Gastroesophageal sphincter (tissue), 4 donors: ENCODE measurements at regions not wholly inside any gene's neighbourhood (a gene's known extent, or its start where the extent isn't known, plus 50 kb on each side); places are given as distances from the start of the nearest gene placed in this dataset.

Source experiments
- ATAC-seq: fragments of 150-250 bp; one replicate; pipeline ENCODE4 v1.9.1; 2016; ENCODE audit warnings: mild to moderate bottlenecking, moderate library complexity
- H3K27ac ChIP-seq, 4 donors: fragments of 200-600 bp; sonication (generic) in 3 of 4; 1 replicate in 3 of 4; 2 replicates in 1 of 4; pipeline ENCODE4 v1.5.1; 2016 to 2019
- H3K27me3 ChIP-seq: fragments of 200-600 bp; sonication (generic); one replicate; pipeline ENCODE4 v1.5.1; 2019
- H3K36me3 ChIP-seq, 2 donors: fragments of 200-600 bp; sonication (generic); one replicate each; pipeline ENCODE4 v1.5.1; 2019; ENCODE audit warnings: control low read depth in 1 of 2
- H3K4me1 ChIP-seq, 3 donors: fragments of 200-600 bp; sonication (generic); 1 replicate in 2 of 3; 2 replicates in 1 of 3; pipeline ENCODE4 v1.5.1; 2016 to 2019; ENCODE audit warnings: control low read depth in 2 of 3
- H3K4me3 ChIP-seq, 2 donors: fragments of 200-600 bp; sonication (generic); one replicate each; pipeline ENCODE4 v1.5.1; 2019; ENCODE audit warnings: mild to moderate bottlenecking in 1 of 2, moderate library complexity in 1 of 2
- H3K9me3 ChIP-seq, 3 donors: fragments of 200-600 bp; sonication (generic); one replicate each; pipeline ENCODE4 v1.5.1; 2017 to 2019; ENCODE audit warnings: control low read depth in 2 of 3
- EP300 ChIP-seq: sonication (generic); formaldehyde crosslinking; IDR thresholded peaks from one replicate; pipeline ENCODE4 v1.6.1; 2017; ENCODE audit warnings: antibody characterized with exemption, mild to moderate bottlenecking
- POLR2A ChIP-seq, 2 donors: fragments of 450-650 bp; IDR thresholded peaks; one replicate each; pipeline ENCODE4 v1.6.1; 2017; ENCODE audit warnings: antibody characterized with exemption in 2 of 2, mild to moderate bottlenecking in 2 of 2, moderate library complexity in 1 of 2
- POLR2AphosphoS5 ChIP-seq: sonication (generic); formaldehyde crosslinking; IDR thresholded peaks from one replicate; pipeline ENCODE4 v1.6.1; 2017; ENCODE audit warnings: antibody characterized with exemption
- WGBS, 2 donors: methylation state at CpG; one replicate each; pipeline ENCODE4 v1.1.5; 2018; ENCODE audit warnings: low coverage in 1 of 2; 5-methylcytosine and 5-hydroxymethylcytosine counted together
- TF ChIP-seq, protein P1 (sequence below), 4 experiments: fragments of 200-600 bp in 2 of 4; fragments of 450-650 bp in 2 of 4; sonication (generic) in 1 of 4; IDR thresholded peaks; one replicate each; pipeline ENCODE4 v1.5.1; 2017 to 2019; ENCODE audit warnings: antibody characterized with exemption in 4 of 4, mild to moderate bottlenecking in 2 of 4, moderate library complexity in 2 of 4

DNA sequence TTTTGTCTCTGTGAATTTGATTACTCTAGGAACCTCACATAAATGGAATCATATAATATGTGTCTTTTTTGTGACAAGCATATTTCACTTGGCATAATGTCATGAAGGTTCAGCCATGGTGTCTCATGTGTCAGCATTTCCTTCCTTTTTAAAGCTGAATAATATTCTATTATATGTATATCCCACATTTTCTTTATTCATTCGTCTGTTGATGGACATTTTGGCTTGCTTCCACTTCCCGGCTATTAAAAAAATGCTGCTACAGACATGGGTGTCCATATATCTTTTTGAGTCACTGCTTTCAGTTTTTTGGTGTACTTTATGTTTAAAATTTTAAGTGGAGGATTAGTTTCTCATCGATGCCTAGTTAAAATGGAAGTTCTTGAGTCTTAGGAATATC, 59.8 kb upstream of the C5orf63 start:
- H3K4me1 ChIP-seq, result no peaks in the 10 kb centered on the region
- no peak overlapping the region for H3K27ac ChIP-seq
- no peaks in the 10 kb centered on the region for H3K9me3 ChIP-seq
- H3K27me3 ChIP-seq, result no peaks in the 10 kb centered on the region
- WGBS, 2 donors, result 43 to 58% methylated on average over 3 of the region's 3 CpGs
- no peak for TF ChIP-seq POLR2AphosphoS5
- TF ChIP-seq, protein P1, sequence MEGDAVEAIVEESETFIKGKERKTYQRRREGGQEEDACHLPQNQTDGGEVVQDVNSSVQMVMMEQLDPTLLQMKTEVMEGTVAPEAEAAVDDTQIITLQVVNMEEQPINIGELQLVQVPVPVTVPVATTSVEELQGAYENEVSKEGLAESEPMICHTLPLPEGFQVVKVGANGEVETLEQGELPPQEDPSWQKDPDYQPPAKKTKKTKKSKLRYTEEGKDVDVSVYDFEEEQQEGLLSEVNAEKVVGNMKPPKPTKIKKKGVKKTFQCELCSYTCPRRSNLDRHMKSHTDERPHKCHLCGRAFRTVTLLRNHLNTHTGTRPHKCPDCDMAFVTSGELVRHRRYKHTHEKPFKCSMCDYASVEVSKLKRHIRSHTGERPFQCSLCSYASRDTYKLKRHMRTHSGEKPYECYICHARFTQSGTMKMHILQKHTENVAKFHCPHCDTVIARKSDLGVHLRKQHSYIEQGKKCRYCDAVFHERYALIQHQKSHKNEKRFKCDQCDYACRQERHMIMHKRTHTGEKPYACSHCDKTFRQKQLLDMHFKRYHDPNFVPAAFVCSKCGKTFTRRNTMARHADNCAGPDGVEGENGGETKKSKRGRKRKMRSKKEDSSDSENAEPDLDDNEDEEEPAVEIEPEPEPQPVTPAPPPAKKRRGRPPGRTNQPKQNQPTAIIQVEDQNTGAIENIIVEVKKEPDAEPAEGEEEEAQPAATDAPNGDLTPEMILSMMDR (IDR thresholded peaks at IDR 0.05), result no peak
- no peak for TF ChIP-seq POLR2A (IDR thresholded peaks at IDR 0.05)
- no peak overlapping the region for H3K4me3 ChIP-seq
- no peak for ATAC-seq
- no peaks in the 10 kb centered on the region for H3K36me3 ChIP-seq

- Histone ChIP-seq H3K4me3 (no peak overlapping the region), H3K4me1 (no peaks in the 10 kb centered on the region), H3K27ac (no peak overlapping the region), H3K27me3 (no peaks in the 10 kb centered on the region), H3K9me3 (no peaks in the 10 kb centered on the region), H3K36me3 (no peaks in the 10 kb centered on the region)
- no peak for TF ChIP-seq POLR2AphosphoS5
- TF ChIP-seq POLR2A (IDR thresholded peaks at IDR 0.05), result no peak
- TF ChIP-seq, protein P1 (IDR thresholded peaks at IDR 0.05), result no peak
- TF ChIP-seq EP300, result no peak
- ATAC-seq, result no peak
- WGBS, 2 donors, result 60 to 61% methylated on average over 3 of the region's 3 CpGs
Observed at GRCh38 chr5:127136908-127137307, 63.6 kb upstream of the C5orf63 start.

GRCh38 chr5:127143722-127144121, 70.4 kb upstream of the C5orf63 start:
- no peak for ATAC-seq
- no peaks in the 10 kb centered on the region for H3K36me3 ChIP-seq
- H3K27me3 ChIP-seq, result no peaks in the 10 kb centered on the region
- WGBS, 2 donors, result 81 to 90% methylated on average over 6 to 13 of the region's 13 CpGs
- no peak overlapping the region for H3K27ac ChIP-seq
- no peaks in the 10 kb centered on the region for H3K4me1 ChIP-seq
- H3K4me3 ChIP-seq, result no peak overlapping the region
- no peaks in the 10 kb centered on the region for H3K9me3 ChIP-seq
- TF ChIP-seq EP300 (no peak), POLR2AphosphoS5 (no peak), POLR2A (IDR thresholded peaks at IDR 0.05) (no peak)
- TF ChIP-seq, protein P1 (IDR thresholded peaks at IDR 0.05), result no peak

GRCh38 chr5:127153031-127153430, 79.7 kb upstream of the C5orf63 start:
- no peak for ATAC-seq
- H3K27me3 ChIP-seq, result no peaks in the 10 kb centered on the region
- WGBS, 2 donors, result 75 to 94% methylated on average over 2 of the region's 2 CpGs
- no peaks in the 10 kb centered on the region for H3K36me3 ChIP-seq
- no peak overlapping the region for H3K27ac ChIP-seq
- no peak overlapping the region for H3K4me3 ChIP-seq
- H3K4me1 ChIP-seq, result no peaks in the 10 kb centered on the region
- H3K9me3 ChIP-seq, result peaks cover 0 to 13% (median 0%) of the 10 kb centered on the region in 3 donors
- TF ChIP-seq POLR2A (IDR thresholded peaks at IDR 0.05), result no peak
- TF ChIP-seq, protein P1 (IDR thresholded peaks at IDR 0.05), result no peak
- TF ChIP-seq POLR2AphosphoS5, result no peak
- TF ChIP-seq EP300, result no peak

DNA sequence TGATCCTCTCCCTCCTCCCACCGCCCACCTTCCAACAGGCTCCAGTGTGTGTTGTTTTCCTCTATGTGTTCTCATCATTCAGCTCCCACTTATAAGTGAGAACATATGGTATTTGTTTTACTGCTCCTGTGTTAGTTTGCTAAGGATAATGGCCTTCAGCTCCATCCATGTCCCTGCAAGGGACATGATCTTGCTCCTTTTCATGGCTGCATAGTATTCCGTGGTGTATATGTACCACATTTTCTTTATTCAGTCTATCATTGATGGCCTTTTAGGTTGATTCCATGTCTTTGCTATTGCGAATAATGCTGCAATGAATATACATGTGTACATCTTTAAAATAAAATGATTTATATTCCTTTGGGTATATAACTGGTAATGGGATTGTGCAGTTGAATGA, 80.2 kb upstream of the C5orf63 start:
- H3K36me3 ChIP-seq, result no peaks in the 10 kb centered on the region
- WGBS, 2 donors, result 88 to 100% methylated on average over 2 to 3 of the region's 3 CpGs
- no peak overlapping the region for H3K4me3 ChIP-seq
- H3K27me3 ChIP-seq, result no peaks in the 10 kb centered on the region
- H3K27ac ChIP-seq, result no peak overlapping the region
- ATAC-seq, result no peak
- H3K9me3 ChIP-seq, result peaks cover 0 to 18% (median 0%) of the 10 kb centered on the region in 3 donors
- TF ChIP-seq, protein P1 (IDR thresholded peaks at IDR 0.05), result no peak
- TF ChIP-seq POLR2A (IDR thresholded peaks at IDR 0.05), result no peak
- no peak for TF ChIP-seq POLR2AphosphoS5
- no peak for TF ChIP-seq EP300
- no peaks in the 10 kb centered on the region for H3K4me1 ChIP-seq
